ENCODE measurements at regions not wholly inside any gene's neighbourhood (a gene's known extent, or its start where the extent isn't known, plus 50 kb on each side); places are given as distances from the start of the nearest gene placed in this dataset.

DNA sequence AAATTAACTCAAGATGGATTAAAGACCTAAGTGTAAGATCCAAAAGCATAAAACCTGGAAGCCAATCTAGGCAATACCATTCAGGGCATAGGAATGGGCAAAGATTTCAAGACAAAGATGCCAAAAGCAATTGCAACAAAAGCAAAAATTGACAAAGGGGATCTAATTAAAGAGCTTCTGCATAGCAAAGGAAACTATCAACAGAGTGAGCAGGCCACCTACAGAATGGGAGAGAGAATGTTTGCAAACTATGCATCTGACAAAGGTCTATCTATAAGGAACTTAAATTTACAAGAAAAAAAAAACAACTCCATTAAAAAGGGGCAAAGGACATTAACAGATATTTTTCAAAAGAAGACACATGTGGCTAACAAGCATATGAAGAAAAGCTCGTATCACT is 171.9 kb downstream of the RAB28 start:
- TF ChIP-seq EP300 (IDR thresholded peaks at IDR 0.05) (no peak), POLR2AphosphoS5 (IDR thresholded peaks at IDR 0.05) (no peak)
- TF ChIP-seq, protein P1, sequence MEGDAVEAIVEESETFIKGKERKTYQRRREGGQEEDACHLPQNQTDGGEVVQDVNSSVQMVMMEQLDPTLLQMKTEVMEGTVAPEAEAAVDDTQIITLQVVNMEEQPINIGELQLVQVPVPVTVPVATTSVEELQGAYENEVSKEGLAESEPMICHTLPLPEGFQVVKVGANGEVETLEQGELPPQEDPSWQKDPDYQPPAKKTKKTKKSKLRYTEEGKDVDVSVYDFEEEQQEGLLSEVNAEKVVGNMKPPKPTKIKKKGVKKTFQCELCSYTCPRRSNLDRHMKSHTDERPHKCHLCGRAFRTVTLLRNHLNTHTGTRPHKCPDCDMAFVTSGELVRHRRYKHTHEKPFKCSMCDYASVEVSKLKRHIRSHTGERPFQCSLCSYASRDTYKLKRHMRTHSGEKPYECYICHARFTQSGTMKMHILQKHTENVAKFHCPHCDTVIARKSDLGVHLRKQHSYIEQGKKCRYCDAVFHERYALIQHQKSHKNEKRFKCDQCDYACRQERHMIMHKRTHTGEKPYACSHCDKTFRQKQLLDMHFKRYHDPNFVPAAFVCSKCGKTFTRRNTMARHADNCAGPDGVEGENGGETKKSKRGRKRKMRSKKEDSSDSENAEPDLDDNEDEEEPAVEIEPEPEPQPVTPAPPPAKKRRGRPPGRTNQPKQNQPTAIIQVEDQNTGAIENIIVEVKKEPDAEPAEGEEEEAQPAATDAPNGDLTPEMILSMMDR (IDR thresholded peaks at IDR 0.05), result no peak

Measured in sigmoid colon (tissue), 4 donors.